GM19043 (cell line): ENCODE measurements at regions not wholly inside any gene's neighbourhood (a gene's known extent, or its start where the extent isn't known, plus 50 kb on each side); places are given as distances from the start of the nearest gene placed in this dataset.
"Not testable (repeated sequence)": the region's sequence is repeated elsewhere in the genome, so short reads cannot be mapped to it uniquely, and the experiment has no call there.

Experiments used
- ATAC-seq: cut with Tn5 transposase; IDR thresholded peaks from one replicate; pipeline ENCODE4 v1.9.1; 2021; ENCODE audit warnings: low read depth; ENCODE audit not compliant: unreplicated experiment

DNA sequence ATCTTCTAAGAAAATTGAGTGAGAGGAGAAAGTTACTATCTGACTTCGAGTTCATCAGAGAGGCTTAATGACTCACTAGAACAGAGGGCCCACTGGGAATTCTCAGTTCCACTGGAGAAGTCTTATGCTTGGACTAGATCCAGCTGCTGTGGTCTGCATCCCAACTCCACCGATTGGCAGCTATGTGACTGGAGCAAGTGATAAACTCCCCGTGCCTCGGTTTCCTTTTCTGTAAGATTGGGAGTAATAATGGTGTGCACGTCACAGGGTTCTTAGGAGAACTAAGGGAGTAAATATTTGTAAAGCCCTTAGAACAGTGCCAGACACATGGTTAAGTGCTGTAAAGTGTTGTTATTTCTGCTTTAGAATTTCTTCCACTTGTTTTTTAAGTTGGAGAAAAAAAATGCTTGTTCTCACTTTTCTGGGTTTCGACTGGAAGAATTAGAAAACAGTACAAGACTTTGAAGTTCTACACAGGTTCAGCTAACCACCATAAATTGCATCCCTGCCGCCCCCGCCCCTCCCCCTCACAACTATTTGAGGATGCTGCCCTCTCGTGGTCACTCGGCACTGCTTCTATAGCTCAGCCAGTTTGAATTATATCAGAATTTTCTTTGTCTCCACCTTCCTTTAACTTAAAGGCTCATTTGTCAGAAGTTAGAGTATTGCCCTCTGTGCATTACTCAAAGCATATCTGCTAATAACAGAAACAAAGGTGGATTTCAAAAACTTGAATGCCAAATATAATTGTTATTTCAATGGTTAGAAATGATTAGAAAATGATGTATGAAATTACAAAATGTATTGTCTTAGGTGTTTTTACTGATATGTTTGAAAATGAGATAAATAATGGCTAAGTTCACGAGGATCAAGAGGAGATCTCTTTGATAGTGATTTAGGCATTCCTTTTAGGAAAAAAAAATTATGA lies 95.0 kb upstream of the IFNGR1 start:
- no peak for ATAC-seq

DNA sequence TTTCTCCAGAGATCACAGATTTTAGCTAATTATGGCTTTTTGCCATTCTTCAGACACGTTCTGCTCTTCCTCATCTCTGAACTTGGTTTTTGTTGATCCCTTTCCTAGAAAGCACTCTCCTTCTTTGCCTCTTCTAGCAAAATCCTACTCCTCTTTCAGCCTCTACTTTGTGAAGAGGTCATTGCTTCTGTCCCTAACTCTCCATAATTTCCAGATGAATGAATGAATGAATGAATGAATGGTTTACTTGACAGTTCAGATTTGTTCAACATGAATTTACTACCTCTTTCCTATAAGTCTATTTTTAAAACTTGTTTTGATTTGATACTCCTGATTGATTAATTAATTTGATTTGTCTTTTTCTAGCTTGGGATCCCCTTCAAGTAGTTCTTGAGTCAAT lies 94.0 kb upstream of the IFNGR1 start:
- ATAC-seq = no peak

DNA sequence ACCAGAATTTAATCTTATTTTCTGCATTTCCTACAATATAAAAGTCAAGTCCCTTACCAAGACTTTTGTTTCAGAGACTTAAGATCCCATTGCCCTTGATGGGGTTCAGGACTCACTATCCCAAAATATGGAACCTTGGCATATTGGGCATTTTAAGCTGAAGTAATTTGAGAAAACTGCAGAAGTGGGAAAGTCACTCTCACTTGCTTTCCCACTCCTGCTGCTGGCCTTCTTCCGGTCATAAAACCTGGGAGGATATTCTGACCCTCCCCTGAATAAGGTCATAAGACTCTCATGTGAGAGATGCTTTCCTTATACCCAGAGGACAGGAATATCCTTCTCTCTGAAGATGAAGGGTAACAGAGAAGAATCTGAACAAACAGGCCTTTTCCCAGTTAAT lies 92.8 kb upstream of the IFNGR1 start:
- ATAC-seq = no peak

DNA sequence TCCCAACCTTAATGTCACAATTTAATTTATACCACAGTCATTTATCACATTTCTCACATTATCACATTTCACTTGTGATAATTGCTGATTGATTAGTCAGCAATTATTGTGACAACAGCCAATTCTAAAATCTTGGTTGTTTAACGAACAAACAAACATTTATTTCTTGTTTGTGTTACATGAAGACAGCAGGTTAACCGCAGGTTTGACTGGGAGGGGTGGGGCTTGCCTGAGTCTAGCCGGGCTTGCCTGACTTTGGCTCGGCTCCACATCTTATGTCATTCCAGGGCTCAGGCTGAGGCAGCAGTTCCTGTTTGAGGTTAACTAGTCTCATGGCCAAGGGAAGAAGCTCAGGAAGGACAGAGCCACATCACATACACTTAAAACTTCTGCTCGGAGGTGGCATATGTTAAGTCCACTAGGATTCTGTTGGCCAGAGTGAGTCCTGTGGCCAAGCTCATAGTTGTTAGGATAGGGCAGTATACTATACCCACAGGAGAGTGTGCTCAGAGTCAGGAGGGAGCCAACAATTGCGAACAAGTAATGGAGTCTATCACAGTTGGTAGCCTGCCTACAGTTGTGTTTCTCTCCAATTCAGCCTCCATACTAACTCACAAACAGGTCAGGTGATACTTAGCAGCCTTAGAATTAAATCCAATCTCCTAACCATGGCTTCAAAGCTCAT lies 90.0 kb upstream of the IFNGR1 start:
- ATAC-seq = no peak

DNA sequence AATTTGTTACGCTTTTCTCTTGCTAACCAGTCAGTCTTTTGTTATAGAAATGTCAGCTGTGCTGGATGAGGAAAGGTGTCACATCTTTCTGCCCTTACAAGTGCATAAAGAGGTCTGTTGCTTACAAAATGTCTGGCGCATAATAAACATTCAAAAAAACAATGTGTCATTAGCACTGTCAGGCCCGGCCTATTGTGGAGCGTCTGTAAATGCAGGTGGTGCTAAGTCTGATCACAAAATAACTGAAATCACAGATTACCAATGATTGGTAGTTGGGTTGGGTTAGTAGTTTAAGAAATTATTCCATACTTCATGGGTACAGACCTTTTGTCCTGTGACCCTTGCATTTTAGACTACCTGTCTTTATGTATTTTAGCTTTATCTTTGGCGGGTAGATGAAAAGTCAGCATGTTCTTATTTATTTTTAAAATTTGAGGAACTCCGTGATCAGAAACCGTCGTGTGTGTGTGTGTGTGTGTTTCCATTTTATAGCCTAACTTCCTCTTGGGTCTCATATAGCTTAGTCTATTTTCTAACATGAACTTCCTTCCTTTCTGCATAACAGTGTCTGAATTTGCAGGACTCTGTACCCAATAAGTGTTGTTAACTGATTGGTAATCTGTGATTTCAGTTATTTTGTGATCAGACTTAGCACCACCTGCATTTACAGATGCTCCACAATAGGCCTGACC lies 88.1 kb upstream of the IFNGR1 start:
- no peak for ATAC-seq

DNA sequence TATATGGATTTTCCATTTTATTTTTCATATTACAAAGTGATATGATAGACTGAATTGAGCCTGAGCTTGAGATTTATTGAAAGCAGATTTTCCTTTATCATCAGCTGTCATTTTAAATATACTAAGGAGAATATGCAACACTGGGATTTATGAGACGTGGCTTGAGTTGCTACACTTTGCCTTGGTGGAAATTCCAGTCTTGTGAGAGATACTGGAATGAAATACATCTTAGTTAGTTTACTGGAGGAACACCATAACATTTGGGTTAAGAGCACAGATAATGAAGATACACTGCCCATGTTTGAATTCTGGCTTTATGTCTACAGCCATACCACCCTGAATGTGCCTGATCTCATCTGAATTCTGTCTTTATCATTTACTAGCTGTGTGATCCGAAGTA lies 86.5 kb upstream of the IFNGR1 start:
- ATAC-seq = no peak

DNA sequence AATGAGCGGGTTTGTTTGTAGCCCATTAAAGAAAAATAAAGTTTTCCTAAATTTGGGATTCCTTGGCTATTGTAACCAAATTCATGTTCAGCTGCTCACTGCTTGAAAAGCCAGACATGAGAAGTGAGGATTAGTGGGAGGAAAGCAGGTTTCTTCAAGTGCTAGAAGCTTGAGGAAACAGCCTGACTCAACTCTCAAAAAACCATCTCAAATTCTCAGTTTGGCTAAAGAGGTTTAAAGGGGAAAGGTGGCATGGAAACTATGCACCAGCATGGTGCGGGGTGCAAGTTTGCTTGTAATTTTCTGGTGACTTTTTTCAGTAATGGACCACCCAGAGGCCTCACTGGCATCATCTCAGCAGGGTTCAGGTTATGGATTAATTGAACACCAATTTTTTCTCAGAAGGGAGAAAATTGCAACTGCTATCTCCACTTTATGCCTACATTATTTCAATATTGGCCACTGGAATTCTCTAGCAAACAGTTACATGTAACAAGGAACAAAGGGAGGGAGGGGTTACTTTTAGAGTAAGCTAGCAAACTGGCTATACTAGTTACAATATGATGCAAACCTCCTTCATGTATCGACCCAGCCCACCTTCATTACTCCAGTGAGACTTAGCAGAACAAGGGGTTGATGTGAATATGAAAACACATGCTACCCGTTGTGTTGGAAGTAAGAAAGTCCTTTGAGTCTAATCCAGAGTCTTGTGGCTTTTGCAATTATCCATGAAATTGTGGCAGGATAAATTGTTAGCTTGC lies 85.0 kb upstream of the IFNGR1 start:
- no peak for ATAC-seq

DNA sequence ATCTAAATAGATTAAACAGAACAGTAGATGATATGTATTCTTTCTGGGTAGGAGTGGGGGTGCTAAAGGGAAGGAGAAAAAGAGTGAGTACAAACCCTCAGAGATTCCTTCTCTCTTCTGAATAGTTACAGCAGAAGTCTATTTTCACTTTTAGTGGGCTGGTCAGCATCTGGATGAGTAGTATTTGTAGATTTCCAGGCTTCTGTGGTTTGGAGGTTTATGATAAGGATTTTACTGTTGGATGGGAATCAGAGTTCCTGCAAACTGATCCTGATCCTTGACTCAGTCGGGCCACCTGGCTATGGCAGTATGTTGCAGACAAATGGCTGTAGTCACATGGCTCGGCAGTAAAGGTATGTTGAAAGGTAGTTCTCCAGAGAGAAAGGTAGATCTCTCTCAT lies 84.3 kb upstream of the IFNGR1 start:
- no peak for ATAC-seq

DNA sequence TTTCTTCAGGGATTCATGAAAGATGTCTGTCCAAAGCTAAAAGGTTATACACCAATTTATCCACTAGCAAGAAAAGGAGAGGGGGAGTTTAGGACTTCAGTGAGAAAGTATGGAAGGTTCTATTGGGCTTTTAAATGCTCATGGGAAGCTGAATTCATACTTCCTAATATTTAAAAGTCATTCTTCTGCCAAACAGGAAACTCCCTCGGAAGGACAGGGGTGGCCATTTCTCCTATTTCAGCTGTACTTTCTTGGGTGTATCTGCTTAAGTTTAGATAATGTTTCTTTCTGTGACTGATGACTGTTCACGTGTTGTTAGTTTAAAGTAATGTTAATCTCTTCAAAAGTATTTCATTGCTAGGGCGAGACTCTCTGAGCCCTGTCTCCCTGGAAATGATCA lies 80.5 kb upstream of the IFNGR1 start:
- no peak for ATAC-seq

DNA sequence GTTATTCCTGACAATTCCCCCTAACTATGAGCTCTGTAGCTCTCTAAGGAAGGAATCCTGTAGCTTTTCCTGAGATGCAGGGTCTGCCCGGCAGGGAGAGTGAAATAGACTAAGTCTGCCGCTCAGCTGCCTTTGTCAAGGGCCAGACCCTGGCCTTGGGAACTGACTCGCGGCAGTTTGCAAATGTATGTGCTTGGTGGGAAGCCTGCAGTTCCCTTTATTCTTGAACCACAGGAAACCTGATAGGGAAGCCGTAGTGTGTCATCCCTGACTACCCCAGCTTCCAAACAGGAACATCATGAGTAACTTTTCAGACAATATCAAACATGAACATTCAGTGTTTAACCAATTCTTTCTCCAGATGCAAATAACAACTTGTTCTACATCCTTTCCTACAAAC lies 78.7 kb upstream of the IFNGR1 start:
- ATAC-seq = no peak

DNA sequence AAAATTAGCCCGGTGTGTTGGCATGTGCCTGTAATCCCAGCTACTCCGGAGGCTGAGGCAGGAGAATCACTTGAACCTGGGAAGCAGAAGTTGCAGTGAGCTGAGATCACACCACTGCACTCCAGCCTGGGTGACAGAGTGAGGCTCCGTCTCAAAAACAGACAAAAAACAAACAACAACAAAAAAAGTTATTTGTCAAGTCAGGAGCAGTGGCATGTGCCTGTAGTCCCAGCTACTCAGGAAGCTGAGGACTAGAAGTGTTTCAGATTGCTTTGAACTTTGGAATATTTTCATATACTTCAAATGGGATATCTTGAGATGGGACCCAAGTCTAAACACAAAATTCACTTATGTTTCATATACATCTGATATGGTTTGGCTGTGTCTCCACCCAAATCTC lies 73.1 kb upstream of the IFNGR1 start:
- ATAC-seq = not testable (repeated sequence)

DNA sequence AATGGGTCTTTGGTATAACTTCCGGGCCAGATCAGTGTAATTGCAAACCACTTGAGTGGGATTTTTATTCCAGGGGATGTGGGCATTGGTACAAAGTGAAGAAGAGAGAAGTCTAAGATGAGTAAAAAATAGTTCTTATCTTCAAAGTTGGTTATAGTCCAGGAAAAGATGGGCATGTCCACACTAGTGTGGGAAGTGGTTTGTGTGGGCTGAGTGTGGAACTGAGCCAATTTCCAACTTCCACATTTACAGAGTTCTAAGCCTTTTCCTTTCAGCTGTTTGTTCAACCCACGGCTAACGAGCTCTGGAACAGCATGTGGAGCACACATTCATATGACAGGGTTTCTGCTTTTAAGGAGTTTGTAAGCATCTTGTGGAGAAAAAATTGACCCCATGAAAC lies 72.3 kb upstream of the IFNGR1 start:
- no peak for ATAC-seq

DNA sequence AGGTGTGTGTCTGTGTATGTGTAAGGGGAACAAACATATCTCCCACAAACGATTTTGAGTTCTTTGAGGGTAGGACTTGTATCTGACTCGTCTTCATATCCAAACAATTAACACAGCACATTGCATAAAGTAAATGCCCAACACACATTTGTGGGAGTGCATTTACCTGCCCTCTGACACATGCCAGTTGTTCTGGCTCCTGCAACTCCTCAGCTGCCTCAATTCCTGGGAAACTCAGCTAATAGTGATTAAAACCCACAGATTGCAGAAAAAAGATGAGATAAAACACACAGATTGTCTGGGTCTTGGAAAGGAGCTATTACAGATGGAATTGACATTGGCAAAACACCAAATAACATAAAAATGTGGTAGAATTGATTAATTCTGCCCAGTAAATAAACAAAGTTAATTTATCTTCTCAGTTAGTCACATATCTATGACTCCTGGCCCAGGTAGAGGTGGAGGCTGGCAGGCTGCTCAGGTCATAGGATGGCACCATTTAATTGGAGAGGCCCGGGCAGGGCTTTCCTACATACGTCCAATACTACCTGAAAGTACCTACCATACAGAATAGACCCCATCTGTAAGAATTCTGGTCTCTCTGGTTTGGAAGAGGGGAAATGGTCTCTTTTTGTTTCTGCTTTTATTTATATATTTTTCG lies 71.5 kb upstream of the IFNGR1 start:
- ATAC-seq = no peak

DNA sequence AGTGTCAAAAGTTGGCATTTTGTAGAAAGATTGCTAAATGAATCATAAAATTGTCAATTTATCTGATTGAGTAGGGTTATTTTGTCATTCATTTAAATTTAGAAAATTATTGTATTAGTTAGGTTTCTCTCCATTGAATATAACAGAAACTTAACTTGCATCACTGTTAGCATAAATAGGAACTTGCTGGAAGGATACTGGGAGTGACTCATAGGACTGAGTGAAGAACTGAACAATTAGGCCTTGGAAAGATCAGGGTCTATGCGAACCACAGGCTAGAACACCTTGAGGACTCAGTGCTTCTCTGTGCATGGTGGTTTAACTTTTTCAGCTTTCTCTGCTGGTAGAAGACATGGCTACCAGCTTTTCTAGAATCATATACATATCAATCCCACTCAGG lies 67.7 kb upstream of the IFNGR1 start:
- ATAC-seq = no peak

DNA sequence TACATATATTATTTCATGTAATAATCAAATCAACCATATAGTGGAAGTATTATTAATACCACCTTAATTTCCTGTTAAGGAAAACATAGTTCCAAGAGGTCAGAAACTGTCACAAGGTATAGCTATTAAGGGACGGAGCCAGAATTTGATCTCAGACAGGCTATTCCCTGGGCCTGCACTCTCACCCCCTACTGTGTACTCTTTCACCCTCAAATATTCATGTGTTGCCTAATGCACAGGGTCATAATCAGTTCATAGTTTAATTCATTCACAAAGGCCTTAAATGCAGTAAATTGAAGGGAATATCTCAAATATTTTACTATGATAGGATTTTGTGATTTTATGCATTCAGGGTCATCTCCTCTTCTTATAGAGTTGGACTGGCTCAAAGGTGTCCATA lies 67.2 kb upstream of the IFNGR1 start:
- ATAC-seq = no peak

DNA sequence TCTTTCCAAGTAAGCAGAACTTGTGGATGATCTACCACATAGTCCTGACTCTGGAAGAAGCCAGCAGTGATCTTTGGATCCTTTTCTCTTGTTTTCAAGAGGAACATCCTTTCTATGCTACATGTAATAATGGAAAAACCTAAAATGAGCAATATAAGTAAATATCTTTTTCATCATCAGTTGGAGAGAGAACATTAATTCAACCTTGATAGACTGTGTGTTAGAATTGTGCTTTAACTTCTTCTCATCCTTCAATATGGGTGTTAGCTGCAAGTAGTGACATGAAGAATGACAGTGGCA lies 65.6 kb upstream of the IFNGR1 start:
- ATAC-seq = no peak

DNA sequence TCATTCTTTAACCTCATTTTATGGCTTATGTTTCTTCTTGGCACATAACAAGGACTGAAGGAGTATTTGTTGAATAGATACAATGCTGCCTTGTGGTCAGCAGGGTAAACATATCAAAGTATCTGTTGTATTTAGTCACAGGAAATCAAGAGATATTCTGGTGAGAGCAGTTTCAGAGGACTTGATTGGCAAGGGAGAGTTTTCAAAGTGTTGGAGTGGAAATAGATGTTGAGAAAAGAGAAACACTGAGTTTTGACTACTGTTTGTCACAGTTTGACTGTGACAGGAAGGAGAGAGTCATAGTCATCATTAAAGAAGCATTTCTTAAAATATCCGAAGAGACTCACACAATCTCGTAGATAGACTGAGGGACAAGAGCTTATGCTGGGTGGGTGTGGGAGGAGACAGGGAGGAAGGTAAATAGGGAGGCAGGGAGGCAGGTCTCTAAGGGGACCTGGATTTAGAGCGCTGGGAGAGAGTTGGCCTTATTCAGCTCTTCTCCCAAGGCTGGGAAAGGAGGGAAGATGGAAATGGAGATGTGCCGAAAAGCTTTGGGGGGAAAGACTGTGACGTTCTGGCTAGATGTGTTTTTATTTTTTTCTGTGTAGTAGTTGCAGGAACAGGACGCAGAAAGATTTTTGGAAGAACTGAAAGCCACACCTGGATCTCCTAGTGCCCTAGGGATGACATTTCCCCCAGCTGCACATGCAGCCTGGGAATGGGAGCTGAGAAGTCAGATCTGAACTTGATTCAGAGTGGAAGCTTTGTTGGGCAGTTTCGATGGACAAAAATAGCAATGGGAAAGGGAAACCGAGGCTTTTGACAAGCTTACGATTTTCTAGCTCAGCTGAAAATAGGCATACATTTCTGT lies 65.0 kb upstream of the IFNGR1 start:
- peak; percentile 66 for ATAC-seq

DNA sequence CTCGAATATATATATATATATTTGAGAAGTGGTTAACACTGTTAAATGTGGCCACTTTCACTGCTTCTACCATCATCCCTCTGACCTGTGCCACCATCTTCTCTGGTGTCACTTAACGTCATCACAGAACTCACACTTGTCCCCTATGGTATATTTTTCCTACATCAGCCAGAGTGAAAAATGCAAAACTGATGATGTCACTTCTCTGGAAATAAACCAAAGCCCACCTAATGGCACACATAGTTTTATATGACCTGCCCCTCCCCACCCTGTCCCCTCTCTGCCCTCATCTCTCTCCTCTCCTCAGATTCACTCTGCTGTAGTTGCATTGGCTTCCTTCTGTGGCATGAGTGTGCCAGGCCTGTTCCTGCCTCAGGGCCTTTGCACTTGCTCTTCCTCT lies 63.9 kb upstream of the IFNGR1 start:
- ATAC-seq = no peak

DNA sequence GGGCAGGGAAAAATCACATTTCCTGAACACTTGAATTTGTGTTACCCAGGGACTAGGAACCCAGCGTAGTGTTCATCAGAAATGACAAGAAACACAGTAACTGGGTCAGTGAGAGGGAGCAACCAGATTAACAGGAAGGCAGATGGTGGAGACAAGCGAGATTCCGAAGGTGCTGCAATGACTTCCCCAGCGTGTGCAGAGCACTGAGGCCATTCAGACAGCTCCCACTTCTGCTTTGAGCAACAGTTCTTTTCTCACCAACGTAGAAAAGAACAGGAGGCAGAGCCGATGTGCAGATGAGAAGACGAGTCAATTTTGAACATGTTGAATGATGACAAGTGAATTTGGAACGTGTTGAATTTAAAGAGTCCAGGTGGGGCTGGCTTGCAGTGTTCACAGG lies 63.1 kb upstream of the IFNGR1 start:
- ATAC-seq = peak; percentile 38

DNA sequence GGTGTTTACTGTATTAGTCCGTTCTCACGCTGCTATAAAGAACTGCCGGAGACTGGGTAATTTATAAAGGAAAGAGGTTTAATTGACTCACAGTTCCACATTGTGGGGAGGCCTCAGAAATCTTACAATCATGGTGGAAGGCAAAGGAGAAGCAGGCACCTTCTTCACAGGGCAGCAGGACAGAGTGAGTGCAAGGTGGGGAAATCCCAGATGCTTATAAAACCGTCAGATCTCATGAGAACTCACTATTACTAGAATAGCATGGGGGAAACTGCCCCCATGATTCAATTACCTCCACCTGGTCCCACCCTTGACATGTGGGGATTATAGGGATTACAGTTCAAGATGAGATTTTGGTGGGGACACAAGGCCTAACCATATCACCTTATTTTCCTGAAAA lies 60.1 kb upstream of the IFNGR1 start:
- not testable (repeated sequence) for ATAC-seq
